ENCODE measurements at regions not wholly inside any gene's neighbourhood (a gene's known extent, or its start where the extent isn't known, plus 50 kb on each side); places are given as distances from the start of the nearest gene placed in this dataset.

GRCh38 chr14:98474900-98475299, 797.1 kb downstream of the BCL11B start:
- in situ Hi-C loops (cut with MboI; ENCODE audit: low sequenced_read_pairs, unreplicated experiment) = no loop called here
- no peak for DNase-seq (ENCODE audit: low spot score)
- TF ChIP-seq, protein P1, sequence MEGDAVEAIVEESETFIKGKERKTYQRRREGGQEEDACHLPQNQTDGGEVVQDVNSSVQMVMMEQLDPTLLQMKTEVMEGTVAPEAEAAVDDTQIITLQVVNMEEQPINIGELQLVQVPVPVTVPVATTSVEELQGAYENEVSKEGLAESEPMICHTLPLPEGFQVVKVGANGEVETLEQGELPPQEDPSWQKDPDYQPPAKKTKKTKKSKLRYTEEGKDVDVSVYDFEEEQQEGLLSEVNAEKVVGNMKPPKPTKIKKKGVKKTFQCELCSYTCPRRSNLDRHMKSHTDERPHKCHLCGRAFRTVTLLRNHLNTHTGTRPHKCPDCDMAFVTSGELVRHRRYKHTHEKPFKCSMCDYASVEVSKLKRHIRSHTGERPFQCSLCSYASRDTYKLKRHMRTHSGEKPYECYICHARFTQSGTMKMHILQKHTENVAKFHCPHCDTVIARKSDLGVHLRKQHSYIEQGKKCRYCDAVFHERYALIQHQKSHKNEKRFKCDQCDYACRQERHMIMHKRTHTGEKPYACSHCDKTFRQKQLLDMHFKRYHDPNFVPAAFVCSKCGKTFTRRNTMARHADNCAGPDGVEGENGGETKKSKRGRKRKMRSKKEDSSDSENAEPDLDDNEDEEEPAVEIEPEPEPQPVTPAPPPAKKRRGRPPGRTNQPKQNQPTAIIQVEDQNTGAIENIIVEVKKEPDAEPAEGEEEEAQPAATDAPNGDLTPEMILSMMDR (IDR thresholded peaks at IDR 0.05; ENCODE audit: borderline replicate concordance, control extremely low read depth, extremely low read depth, insufficient read depth, missing control alignments) = no peak

- TF ChIP-seq, protein P1 (IDR thresholded peaks at IDR 0.05; ENCODE audit: borderline replicate concordance, control extremely low read depth, extremely low read depth, insufficient read depth, missing control alignments) = no peak
- in situ Hi-C loops (cut with MboI; ENCODE audit: low sequenced_read_pairs, unreplicated experiment) = no loop called here
- DNase-seq (ENCODE audit: low spot score) = no peak
Observed at GRCh38 chr14:98477935-98478334, 794.1 kb downstream of the BCL11B start.

DNA sequence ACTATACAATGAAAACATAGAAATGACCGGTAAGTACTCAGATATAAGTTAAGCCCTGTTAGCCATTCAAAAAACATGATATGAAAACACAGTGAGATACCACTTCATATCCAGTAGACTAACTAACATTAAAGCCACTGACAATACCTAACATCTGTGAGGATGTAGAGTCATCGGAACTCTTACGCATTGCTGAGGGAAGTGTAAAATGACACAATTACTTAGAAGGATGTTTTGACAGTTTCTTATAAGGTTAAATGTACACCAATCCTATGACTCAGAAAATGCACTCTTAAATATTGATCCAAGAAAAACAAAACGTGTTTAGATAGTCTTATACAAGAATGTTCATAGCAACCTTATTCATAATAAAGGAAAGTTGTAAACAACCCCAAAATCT, 782.9 kb downstream of the BCL11B start:
- in situ Hi-C loops (cut with MboI; ENCODE audit: low sequenced_read_pairs, unreplicated experiment) = no loop called here
- TF ChIP-seq, protein P1 (IDR thresholded peaks at IDR 0.05; ENCODE audit: borderline replicate concordance, control extremely low read depth, extremely low read depth, insufficient read depth, missing control alignments) = no peak
- no peak for DNase-seq (ENCODE audit: low spot score)

- no peak for DNase-seq (ENCODE audit: low spot score)
- in situ Hi-C loops (cut with MboI; ENCODE audit: low sequenced_read_pairs, unreplicated experiment) = no loop called here
- TF ChIP-seq, protein P1 (IDR thresholded peaks at IDR 0.05; ENCODE audit: borderline replicate concordance, control extremely low read depth, extremely low read depth, insufficient read depth, missing control alignments) = no peak
Observed at GRCh38 chr14:98494582-98494981, 777.4 kb downstream of the BCL11B start.

DNA sequence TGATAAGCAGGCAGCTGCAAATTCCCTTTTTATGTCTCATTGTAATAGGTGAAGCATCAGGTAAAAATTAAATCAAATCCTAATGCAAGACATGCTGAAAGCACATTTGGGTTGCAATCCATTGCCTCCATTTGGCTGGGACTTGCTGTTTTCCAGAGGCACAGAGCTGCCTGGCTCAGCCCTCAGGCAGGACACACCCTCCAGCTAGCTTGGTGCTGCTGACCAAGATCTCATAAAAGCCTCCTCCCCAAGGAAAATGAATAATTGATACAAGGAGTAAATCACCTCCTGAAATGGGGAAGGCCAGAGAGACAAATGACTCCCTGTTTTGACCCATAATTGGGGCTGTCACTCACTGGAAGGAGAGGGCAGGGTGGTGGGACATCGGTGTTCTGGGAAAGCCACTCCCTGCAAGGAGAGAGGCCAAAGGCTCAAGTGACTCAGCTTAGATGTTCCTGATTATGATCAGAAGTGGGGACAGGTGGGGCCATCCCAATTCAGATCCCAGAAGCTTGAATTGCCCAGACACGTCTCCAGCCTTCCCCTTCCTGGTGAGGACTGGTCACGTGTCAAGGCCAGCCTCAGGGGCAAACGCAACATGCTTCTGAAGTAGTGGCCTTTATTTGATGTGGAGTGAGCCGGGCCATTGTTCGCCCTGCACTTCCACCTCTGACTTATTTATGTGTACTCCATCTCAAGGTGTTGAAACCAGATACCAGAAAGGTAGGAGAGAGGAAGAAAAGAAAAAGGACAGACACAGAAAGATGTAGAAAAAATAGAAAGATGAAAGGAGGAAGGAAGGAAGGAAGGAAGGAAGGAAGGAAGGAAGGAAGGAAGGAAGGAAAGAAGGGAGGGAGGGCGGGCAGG, 773.7 kb downstream of the BCL11B start:
- DNase-seq (ENCODE audit: low spot score) = no peak
- TF ChIP-seq, protein P1 (IDR thresholded peaks at IDR 0.05; ENCODE audit: borderline replicate concordance, control extremely low read depth, extremely low read depth, insufficient read depth, missing control alignments) = no peak
- in situ Hi-C loops (cut with MboI; ENCODE audit: low sequenced_read_pairs, unreplicated experiment) = no loop called here

GRCh38 chr14:98501335-98501734, 770.7 kb downstream of the BCL11B start:
- TF ChIP-seq, protein P1 (IDR thresholded peaks at IDR 0.05; ENCODE audit: borderline replicate concordance, control extremely low read depth, extremely low read depth, insufficient read depth, missing control alignments) = no peak
- in situ Hi-C loops (cut with MboI; ENCODE audit: low sequenced_read_pairs, unreplicated experiment) = no loop called here
- no peak for DNase-seq (ENCODE audit: low spot score)
